ENCODE measurements at regions not wholly inside any gene's neighbourhood (a gene's known extent, or its start where the extent isn't known, plus 50 kb on each side); places are given as distances from the start of the nearest gene placed in this dataset.

- TF ChIP-seq, protein P1, sequence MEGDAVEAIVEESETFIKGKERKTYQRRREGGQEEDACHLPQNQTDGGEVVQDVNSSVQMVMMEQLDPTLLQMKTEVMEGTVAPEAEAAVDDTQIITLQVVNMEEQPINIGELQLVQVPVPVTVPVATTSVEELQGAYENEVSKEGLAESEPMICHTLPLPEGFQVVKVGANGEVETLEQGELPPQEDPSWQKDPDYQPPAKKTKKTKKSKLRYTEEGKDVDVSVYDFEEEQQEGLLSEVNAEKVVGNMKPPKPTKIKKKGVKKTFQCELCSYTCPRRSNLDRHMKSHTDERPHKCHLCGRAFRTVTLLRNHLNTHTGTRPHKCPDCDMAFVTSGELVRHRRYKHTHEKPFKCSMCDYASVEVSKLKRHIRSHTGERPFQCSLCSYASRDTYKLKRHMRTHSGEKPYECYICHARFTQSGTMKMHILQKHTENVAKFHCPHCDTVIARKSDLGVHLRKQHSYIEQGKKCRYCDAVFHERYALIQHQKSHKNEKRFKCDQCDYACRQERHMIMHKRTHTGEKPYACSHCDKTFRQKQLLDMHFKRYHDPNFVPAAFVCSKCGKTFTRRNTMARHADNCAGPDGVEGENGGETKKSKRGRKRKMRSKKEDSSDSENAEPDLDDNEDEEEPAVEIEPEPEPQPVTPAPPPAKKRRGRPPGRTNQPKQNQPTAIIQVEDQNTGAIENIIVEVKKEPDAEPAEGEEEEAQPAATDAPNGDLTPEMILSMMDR (conservative IDR thresholded peaks at IDR 0.05), result no peak
- no peak for TF ChIP-seq ZFX (IDR thresholded peaks at IDR 0.05)
Observed at GRCh38 chr9:82681809-82682208, 381.1 kb downstream of the RASEF start.
